CD4-positive, alpha-beta T cell (primary cell): ENCODE measurements at regions not wholly inside any gene's neighbourhood (a gene's known extent, or its start where the extent isn't known, plus 50 kb on each side); places are given as distances from the start of the nearest gene placed in this dataset.

Experiments
- ATAC-seq: fragments of 200-7000 bp; cut with Tn5 transposase; one replicate; pipeline ENCODE4 v1.10.0; 2022; ENCODE audit warnings: mild to moderate bottlenecking; ENCODE audit not compliant: poor library complexity
- CTCF ChIA-PET: fragments of 350-600 bp; sonication (Branson Sonifier 250); formaldehyde crosslinking; loops from one replicate; lab custom pipeline; 2021; ENCODE audit warnings: antibody characterized with exemption, inconsistent platforms; lab: Charles Lee
- POLR2A ChIA-PET: fragments of 350-600 bp; sonication (Branson Sonifier 250); formaldehyde crosslinking; loops from one replicate; lab custom pipeline; 2021; ENCODE audit warnings: antibody characterized with exemption, inconsistent platforms; lab: Charles Lee
- DNase-seq, 14 experiments: peaks; one replicate each; pipeline ENCODE4 v3.0.0-alpha.2; 2013 to 2020; ENCODE audit warnings: mixed read lengths in 2 of 14
- H3K27ac ChIP-seq, 2 donors: one replicate each; pipeline versions ENCODE4 v1.5.1 to v1.7.0; 2013; ENCODE audit warnings: low read length in 2 of 2, low read depth in 1 of 2, mild to moderate bottlenecking in 1 of 2
- H3K27me3 ChIP-seq, 2 experiments: 1 replicate in 1 of 2; 2 replicates in 1 of 2; pipeline versions ENCODE4 v1.6.1 to v1.7.0; 2013; ENCODE audit warnings: low read length in 2 of 2, control low read depth in 1 of 2, mild to moderate bottlenecking in 1 of 2, moderate library complexity in 1 of 2; ENCODE audit not compliant: insufficient read depth in 2 of 2, control insufficient read depth in 1 of 2
- H3K36me3 ChIP-seq: one replicate; pipeline ENCODE4 v1.6.1; 2013; ENCODE audit warnings: low read length, control low read depth; ENCODE audit not compliant: insufficient read depth
- H3K4me1 ChIP-seq: one replicate; pipeline ENCODE4 v1.6.1; 2013; ENCODE audit warnings: low read length, control low read depth; ENCODE audit not compliant: insufficient read depth
- H3K4me3 ChIP-seq: one replicate; pipeline ENCODE4 v1.5.1; 2013; ENCODE audit warnings: mild to moderate bottlenecking, low read length, moderate library complexity
- H3K9me3 ChIP-seq, 2 experiments: 1 replicate in 1 of 2; 2 replicates in 1 of 2; pipeline versions ENCODE4 v1.6.1 to v1.7.0; 2013; ENCODE audit warnings: low read length in 2 of 2, mild to moderate bottlenecking in 2 of 2, control low read depth in 1 of 2, moderate library complexity in 1 of 2; ENCODE audit not compliant: control insufficient read depth in 1 of 2, insufficient read depth in 1 of 2
- H3K27ac Mint-ChIP-seq: one replicate; pipeline ENCODE4 v1.8.0; 2020; ENCODE audit warnings: mixed read lengths
- H3K27me3 Mint-ChIP-seq: one replicate; pipeline ENCODE4 v1.8.0; 2021; ENCODE audit warnings: mixed read lengths
- H3K36me3 Mint-ChIP-seq: one replicate; pipeline ENCODE4 v1.8.0; 2021; ENCODE audit warnings: low read depth, mixed read lengths
- H3K4me1 Mint-ChIP-seq: one replicate; pipeline ENCODE4 v1.8.0; 2021; ENCODE audit warnings: low read depth, mixed read lengths
- H3K4me3 Mint-ChIP-seq: one replicate; pipeline ENCODE4 v1.8.0; 2020; ENCODE audit warnings: mild to moderate bottlenecking, mixed read lengths
- H3K9me3 Mint-ChIP-seq: one replicate; pipeline ENCODE4 v1.8.0; 2020; ENCODE audit warnings: mixed read lengths
- intact Hi-C, 2 experiments: fragments of 100-400 bp; cut with DNase I in 1 of 2; cut with micrococcal nuclease in 1 of 2; formaldehyde crosslinking; loops; one replicate each; pipeline versions ENCODE4 v1.15.1 to v1.9.0; 2023 to 2025; cut with DNase I, micrococcal nuclease
- TF ChIP-seq, protein P1 (sequence below): fragments of 200-600 bp; IDR thresholded peaks from one replicate; pipeline ENCODE4 v1.8.0; 2022; ENCODE audit warnings: antibody characterized with exemption, mild to moderate bottlenecking

DNA sequence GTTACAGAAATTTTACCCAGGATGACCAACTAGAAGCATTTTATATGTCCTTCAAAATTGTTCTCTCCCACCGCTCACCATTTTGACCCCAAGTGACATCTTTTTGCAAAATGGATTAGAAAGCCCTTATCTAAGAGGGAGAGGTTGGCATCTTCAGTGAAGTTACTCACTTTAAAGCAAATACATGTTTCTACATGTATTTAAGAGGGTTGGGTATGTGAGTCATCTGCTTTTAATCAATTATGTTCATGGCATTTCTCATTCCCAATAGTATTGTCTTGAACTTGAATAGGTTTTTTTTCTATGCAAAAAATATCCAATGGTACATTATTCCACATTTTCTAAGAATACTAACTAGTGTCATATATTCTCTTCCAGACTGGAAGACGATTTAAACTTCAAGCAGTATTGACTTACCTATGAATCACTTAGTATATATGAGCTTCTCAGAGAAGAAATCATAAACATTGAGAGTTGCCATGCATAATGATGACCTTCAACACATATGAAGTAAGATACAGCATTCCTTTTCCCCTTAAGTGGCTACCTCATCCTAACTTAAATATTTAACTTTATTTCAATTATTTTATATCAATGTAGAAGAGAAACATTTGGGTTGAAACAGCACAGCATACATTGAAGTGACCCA lies 132.8 kb downstream of the POLR1F start:
- Histone ChIP-seq H3K36me3 (no peaks in the 10 kb centered on the region), H3K27me3 (no peaks in the 10 kb centered on the region), H3K4me3 (no peak overlapping the region), H3K4me1 (no peaks in the 10 kb centered on the region), H3K9me3 (no peaks in the 10 kb centered on the region), H3K27ac (no peak overlapping the region)
- no peak overlapping the region for H3K27ac Mint-ChIP-seq
- no peaks in the 10 kb centered on the region for H3K4me1 Mint-ChIP-seq
- H3K27me3 Mint-ChIP-seq: no peaks in the 10 kb centered on the region
- ATAC-seq (no peak), DNase-seq (no peak)
- peaks cover 2% of the 10 kb centered on the region for H3K9me3 Mint-ChIP-seq
- no peaks in the 10 kb centered on the region for H3K36me3 Mint-ChIP-seq
- CTCF ChIA-PET: no interaction called here
- intact Hi-C loops: no loop called here
- H3K4me3 Mint-ChIP-seq: no peak overlapping the region
- TF ChIP-seq, protein P1, sequence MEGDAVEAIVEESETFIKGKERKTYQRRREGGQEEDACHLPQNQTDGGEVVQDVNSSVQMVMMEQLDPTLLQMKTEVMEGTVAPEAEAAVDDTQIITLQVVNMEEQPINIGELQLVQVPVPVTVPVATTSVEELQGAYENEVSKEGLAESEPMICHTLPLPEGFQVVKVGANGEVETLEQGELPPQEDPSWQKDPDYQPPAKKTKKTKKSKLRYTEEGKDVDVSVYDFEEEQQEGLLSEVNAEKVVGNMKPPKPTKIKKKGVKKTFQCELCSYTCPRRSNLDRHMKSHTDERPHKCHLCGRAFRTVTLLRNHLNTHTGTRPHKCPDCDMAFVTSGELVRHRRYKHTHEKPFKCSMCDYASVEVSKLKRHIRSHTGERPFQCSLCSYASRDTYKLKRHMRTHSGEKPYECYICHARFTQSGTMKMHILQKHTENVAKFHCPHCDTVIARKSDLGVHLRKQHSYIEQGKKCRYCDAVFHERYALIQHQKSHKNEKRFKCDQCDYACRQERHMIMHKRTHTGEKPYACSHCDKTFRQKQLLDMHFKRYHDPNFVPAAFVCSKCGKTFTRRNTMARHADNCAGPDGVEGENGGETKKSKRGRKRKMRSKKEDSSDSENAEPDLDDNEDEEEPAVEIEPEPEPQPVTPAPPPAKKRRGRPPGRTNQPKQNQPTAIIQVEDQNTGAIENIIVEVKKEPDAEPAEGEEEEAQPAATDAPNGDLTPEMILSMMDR: no peak
- POLR2A ChIA-PET: no interaction called here

GRCh38 chr7:19574131-19574530 lies 134.7 kb downstream of the POLR1F start:
- Mint-ChIP-seq H3K36me3 (no peaks in the 10 kb centered on the region), H3K27me3 (no peaks in the 10 kb centered on the region), H3K4me3 (no peak overlapping the region), H3K4me1 (no peaks in the 10 kb centered on the region), H3K9me3 (peaks cover 2% of the 10 kb centered on the region), H3K27ac (no peak overlapping the region)
- Histone ChIP-seq H3K36me3 (no peaks in the 10 kb centered on the region), H3K27ac (no peak overlapping the region), H3K4me3 (no peak overlapping the region), H3K4me1 (no peaks in the 10 kb centered on the region), H3K9me3 (no peaks in the 10 kb centered on the region), H3K27me3 (no peaks in the 10 kb centered on the region)
- DNase-seq (no peak), ATAC-seq (no peak)
- ChIA-PET CTCF (no interaction called here), POLR2A (no interaction called here)
- TF ChIP-seq, protein P1: no peak
- intact Hi-C loops: no loop called here

DNA sequence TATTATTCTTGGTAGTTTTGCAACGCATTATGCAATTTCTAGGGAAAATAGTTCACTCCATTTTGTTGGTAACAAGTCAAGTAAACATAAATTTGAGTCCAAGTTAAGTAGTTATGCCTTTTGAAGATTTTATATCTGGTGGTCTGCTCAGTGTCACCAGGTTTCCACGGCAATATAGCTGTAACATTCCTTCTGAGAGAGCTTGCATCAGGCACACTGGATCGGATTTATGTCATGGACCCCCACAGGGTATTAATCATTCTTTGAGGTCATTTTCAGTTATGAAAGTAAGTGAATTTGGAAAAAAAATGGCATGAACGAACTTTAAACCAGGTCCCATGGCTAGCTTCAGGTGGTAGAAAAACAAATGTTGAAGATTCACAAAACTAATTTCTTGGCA lies 136.3 kb downstream of the POLR1F start:
- H3K4me1 Mint-ChIP-seq: no peaks in the 10 kb centered on the region
- intact Hi-C loops: no loop called here
- no peak for DNase-seq
- Histone ChIP-seq H3K27me3 (no peaks in the 10 kb centered on the region), H3K4me3 (no peak overlapping the region), H3K36me3 (no peaks in the 10 kb centered on the region), H3K27ac (no peak overlapping the region), H3K4me1 (no peaks in the 10 kb centered on the region), H3K9me3 (no peaks in the 10 kb centered on the region)
- ATAC-seq: no peak
- H3K9me3 Mint-ChIP-seq: peaks cover 2% of the 10 kb centered on the region
- H3K4me3 Mint-ChIP-seq: no peak overlapping the region
- no peaks in the 10 kb centered on the region for H3K36me3 Mint-ChIP-seq
- POLR2A ChIA-PET: no interaction called here
- H3K27ac Mint-ChIP-seq: no peak overlapping the region
- CTCF ChIA-PET: no interaction called here
- TF ChIP-seq, protein P1: no peak
- H3K27me3 Mint-ChIP-seq: no peaks in the 10 kb centered on the region
